ENCODE measurements at regions not wholly inside any gene's neighbourhood (a gene's known extent, or its start where the extent isn't known, plus 50 kb on each side); places are given as distances from the start of the nearest gene placed in this dataset.

DNA sequence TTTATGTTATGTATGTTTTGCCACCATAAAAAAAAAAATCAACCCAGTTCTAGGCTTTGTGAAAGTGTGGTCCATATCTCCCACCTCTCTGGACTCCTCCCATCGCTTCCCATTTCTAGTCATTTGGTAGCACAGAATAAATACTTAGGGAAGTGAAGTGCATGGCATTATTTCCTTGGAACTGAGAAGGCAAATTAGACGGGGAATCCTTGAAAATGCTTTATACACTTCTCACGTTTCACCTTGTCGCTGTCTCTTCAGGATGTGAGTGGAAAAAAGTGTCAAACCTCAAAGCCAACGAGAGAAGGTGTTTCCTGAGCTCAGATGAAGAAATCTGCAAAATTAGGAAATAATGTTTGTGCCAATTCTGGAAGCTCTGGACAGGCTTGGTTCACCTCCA, 209.9 kb downstream of the ATG4C start:
- no peak for TF ChIP-seq CTCF (IDR thresholded peaks at IDR 0.05; ENCODE audit: poor library complexity)
- TF ChIP-seq EZH2 (IDR thresholded peaks at IDR 0.05; ENCODE audit: borderline replicate concordance): no peak
